ENCODE measurements at regions not wholly inside any gene's neighbourhood (a gene's known extent, or its start where the extent isn't known, plus 50 kb on each side); places are given as distances from the start of the nearest gene placed in this dataset.

GRCh38 chr5:3031733-3032378 is 280.4 kb upstream of the IRX2 start:
- no peak for DNase-seq

- DNase-seq, result no peak
Observed at GRCh38 chr5:3030511-3031165, 279.2 kb upstream of the IRX2 start.

GRCh38 chr5:3029396-3029795 is 277.9 kb upstream of the IRX2 start:
- no peak for DNase-seq

- no peak for DNase-seq
Observed at GRCh38 chr5:3027866-3028635, 276.6 kb upstream of the IRX2 start.

DNA sequence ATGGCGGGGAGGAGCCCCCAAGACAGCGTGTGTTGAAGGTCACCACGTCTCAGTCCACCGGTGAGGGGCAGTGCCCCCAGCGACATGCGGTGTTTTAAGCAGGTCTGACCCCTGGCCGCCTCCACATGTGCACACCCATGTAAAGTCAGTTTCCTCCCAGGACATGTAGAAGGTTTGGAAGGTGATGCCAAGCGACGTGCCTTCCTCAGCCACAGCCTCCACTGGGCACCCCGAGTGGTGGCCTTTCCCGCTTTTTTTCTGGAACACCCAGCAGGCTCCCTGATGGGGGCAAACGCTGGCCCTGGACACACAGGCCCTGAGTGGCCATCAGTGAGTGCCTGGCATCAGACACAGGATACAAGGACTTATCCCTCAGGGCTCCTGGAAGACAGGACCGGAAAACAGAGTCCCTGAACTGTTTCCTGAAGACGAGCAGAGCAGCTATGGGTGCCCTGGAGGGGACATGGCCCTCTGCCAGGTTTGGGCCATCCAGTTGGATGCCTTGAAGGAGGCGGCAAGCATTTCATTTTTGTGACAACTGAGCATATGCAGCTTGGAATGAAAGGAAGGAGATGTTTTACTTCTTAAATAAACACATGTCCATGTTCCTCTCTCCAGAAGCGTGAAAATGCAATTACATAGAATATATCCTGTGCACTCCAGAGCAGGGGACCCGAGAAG is 275.8 kb upstream of the IRX2 start:
- DNase-seq, result no peak

DNA sequence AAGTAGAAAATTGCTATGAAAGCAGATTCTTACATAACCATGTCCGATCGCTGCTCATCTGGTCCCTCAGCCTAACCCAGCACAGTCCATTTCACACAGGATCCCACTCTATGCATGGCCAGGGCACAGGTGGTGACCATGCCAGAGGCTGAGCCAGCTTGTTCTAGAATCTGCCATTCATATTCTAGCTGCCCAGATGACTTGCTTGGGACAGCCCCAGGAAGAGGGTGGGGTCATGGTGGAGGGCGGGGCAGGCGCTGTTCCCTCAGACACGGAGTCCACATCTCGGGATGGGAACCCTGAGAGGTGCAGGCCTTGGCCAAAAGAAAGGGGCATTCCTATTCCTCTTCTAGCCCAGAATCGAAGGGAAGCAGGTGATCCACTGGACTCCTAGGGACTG is 275.2 kb upstream of the IRX2 start:
- DNase-seq, result no peak

GRCh38 chr5:3026099-3026498 is 274.6 kb upstream of the IRX2 start:
- DNase-seq, result no peak

- DNase-seq, result no peak
Observed at GRCh38 chr5:3025392-3025791, 273.9 kb upstream of the IRX2 start.

DNA sequence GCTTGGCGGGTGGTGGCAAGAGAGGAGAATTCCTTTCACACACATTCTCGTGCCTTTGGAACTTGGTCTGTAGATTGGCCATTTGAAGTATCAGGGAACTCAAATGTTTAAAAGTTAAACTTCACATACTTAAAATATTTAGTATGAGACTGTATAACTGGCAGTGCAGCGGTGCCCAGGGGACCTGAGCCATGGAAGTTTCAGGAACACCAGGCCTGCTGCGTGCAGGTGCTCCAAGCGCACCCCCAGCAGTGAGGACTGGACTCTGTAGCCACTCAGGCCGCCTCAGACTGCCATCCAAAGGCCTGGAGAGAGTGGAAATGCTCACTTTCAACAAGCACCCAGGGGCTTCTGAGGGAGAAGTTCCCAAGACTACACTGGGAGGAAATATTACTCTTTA is 273.5 kb upstream of the IRX2 start:
- DNase-seq, result no peak

DNA sequence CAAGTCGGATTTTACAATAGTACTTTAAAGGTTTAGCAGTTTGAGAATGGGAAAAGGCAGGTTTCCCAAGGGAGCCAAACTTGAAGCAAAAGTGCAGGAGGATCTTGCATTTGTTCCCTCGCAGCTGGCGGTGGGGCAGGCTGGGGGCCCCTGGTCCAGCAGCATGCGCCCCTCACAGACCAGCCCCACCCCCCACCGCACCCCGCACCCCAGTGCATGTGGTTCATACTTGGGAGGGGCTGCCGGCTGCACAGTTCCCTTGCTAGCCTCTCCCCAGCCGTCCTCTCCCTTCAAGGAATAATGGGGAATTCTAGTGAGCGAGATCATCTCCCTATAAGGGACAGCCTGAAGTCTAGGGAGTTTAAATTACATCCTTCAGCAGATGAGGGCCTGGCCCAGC is 273.1 kb upstream of the IRX2 start:
- DNase-seq, result no peak

- no peak for DNase-seq
Observed at GRCh38 chr5:3024126-3024525, 272.6 kb upstream of the IRX2 start.

DNA sequence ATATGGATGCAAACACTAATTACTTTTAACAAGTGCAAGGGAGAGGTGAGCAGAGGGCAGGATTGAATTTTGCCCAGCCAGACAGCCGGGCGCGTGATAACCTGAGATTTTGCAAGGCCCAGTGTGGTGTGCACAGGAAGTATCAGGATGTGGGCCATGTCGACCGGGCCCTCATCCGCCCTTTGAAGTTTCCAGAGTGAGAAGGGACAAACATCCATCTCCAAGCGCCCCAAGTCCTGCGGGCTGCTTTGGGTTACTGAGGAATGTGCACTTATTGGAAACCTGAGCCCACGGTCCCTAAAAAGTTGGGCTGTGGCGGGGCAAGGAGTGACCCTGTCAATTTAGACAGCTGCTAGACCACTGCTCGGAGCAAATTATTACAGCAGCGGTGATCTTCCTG is 272.2 kb upstream of the IRX2 start:
- no peak for DNase-seq

DNA sequence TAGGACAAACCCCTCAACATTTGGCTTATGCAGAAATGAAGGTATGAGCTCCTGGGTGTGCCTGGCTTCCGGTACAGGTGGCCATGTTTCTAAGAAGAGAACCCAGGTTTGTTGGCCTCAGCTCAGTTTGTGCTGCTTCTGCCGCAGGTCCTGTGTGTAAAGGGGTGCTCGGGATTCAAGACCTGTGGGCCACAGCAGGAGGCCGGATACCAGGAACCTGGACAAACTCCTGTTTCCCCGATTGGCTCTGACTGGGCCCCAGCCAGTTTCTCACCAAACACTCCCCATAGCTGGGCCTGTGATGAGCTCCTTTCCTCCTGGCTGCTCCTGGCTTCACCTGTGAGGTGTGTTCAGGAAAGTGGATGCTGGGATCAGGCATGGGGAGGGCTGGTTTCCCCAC is 271.2 kb upstream of the IRX2 start:
- no peak for DNase-seq

DNA sequence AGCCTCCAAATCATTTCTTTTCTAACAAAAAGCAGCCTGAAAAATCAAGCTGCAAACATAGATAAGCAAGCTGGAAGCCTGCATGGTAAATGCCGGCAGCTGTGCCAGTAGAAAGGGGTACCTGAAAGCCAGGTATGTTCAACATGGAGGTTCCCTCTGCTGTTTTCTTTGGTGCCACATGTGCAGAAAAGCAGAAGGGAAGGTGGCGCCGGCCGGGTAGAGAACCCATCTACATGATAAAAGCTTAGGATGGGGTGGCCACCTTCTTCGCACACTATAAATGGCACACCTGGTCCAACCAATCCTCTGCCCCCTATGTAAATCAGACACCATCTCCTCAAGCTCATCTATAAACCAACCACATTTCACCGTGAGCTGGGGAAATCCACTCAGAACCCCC is 268.9 kb upstream of the IRX2 start:
- no peak for DNase-seq

DNA sequence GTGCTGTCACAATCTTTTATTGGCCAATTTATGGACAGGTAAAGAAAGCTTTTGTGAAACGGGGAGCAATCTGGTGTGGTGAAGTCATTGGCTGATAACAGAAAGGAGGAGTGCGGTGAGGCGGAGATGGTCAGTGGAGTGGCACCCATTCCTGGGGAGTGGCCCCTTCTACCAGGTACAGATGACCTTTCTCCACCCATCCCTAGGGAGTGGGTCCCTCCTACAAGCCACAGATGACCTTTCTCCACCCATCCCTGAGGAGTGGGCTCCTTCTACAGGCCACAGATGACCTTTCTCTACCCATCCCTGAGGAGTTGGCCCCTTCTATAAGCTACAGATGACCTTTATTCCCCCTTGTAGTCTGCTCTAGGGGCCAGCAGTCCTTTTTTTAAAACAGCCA is 267.6 kb upstream of the IRX2 start:
- no peak for DNase-seq

DNA sequence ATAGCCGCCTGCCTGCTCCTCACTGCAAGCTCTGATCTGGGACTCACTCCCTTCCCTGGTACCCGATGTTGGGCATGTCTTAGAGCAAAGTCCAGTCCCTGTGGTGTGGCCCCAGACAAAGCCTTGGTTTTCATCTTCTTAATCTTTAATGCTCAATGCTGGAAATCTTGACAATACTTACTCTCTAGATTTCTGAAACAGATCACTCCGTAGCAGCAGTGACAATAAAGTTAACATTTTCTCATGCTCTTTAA is 260.2 kb upstream of the IRX2 start:
- DNase-seq, result no peak

DNA sequence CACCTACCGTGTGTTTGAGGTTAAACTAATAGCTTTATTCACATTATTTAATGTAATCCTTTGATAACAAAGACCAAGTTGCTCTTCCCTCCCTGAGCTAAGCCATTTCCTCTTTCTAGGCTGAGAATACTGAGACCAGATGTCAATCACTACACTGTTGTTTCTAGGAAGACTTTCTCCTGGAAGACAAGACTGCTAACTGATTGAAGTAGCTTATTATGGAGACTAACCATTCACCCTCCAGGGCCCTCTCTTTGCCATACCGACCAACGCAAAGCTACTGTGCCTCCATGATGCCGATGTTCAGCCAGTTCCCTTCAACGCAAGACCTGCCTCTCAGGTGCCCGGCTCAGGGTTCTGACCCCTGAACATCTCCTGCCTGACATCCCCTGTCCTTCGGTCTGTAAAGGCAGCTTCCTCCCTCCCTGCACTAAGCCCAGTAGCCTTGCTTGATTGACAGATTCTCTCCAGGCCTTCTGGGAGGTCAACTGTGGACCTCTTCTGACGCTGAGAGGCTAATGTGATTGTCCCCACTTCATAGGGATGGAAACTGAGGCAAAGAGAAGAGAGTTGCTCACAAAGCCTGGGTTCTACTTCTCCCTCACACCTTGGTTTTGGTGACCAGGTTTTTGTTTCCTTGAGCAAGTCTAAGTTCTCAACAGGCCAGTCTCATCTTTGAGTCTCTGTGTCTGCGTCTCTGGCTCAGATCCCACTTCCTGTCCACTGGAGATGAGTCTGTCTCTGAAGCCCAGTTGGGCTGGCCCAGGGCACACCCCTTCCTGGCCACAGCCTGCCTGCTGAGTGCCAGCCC is 259.7 kb upstream of the IRX2 start:
- no peak for DNase-seq

- no peak for DNase-seq
Observed at GRCh38 chr5:3010301-3010952, 258.9 kb upstream of the IRX2 start.

- DNase-seq, result no peak
Observed at GRCh38 chr5:3009605-3010004, 258.1 kb upstream of the IRX2 start.

- DNase-seq, result no peak
Observed at GRCh38 chr5:3007577-3007976, 256.1 kb upstream of the IRX2 start.

DNA sequence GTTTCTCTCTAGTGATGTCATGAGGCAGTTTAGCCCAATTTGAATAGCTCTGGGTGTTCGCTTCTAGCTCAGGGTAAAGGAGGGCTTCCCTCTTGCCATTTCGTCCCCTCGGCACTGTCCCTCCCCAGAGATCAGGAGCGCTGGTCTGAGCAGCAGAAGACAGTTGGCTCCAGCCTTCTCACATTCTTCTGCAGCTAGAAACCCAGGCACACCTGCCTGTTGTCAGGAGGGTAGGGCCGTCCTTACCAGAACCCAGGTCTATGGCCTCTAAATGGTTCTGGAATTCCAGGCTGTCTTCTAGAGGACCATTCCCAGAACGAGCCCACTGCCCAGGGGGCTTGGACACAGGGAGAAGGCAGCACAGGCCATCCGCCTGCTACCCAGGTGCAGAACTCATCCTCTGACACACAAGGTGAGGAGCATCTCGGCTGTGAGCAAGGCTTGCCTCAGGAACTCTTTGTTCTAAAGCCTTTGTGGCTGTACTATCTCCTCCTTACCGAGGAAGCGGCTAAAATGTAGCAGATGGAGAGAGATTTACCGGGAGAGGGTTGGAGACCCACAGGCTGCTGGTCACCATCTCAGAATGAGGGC is 255.6 kb upstream of the IRX2 start:
- DNase-seq, result no peak

- DNase-seq, result no peak
Observed at GRCh38 chr5:3006526-3006925, 255.0 kb upstream of the IRX2 start.
